ENCODE measurements at regions not wholly inside any gene's neighbourhood (a gene's known extent, or its start where the extent isn't known, plus 50 kb on each side); places are given as distances from the start of the nearest gene placed in this dataset.
"Not testable (repeated sequence)": the region's sequence is repeated elsewhere in the genome, so short reads cannot be mapped to it uniquely, and the experiment has no call there.

GRCh38 chr3:33982269-33982798, 183.9 kb downstream of the PDCD6IP start (continued):
- TF ChIP-seq ZNF532 (CRISPR knock-in tag; IDR thresholded peaks at IDR 0.05; ENCODE audit: borderline replicate concordance) (no peak), NR2C2 (CRISPR knock-in tag; IDR thresholded peaks at IDR 0.05) (no peak), ZNF263 (CRISPR knock-in tag; IDR thresholded peaks at IDR 0.05; ENCODE audit: low read depth) (no peak), SP1 (CRISPR knock-in tag; conservative IDR thresholded peaks at IDR 0.05) (no peak), JAZF1 (CRISPR knock-in tag; IDR thresholded peaks at IDR 0.05) (no peak), ZNF121 (CRISPR knock-in tag; IDR thresholded peaks at IDR 0.05) (no peak), ZNF671 (CRISPR knock-in tag; IDR thresholded peaks at IDR 0.05) (no peak), AFF4 (CRISPR knock-in tag; IDR thresholded peaks at IDR 0.05; ENCODE audit: borderline replicate concordance) (no peak), SMAD4 (CRISPR knock-in tag; IDR thresholded peaks at IDR 0.05) (no peak), ATF2 (CRISPR knock-in tag; IDR thresholded peaks at IDR 0.05; ENCODE audit: borderline replicate concordance, low read depth) (no peak), ATF1 (CRISPR knock-in tag; IDR thresholded peaks at IDR 0.05) (no peak)

GRCh38 chr3:33982949-33983348, 184.5 kb downstream of the PDCD6IP start:
- H3K27ac Mint-ChIP-seq; H3K4me3 Mint-ChIP-seq; ATAC-seq; H3K4me1 Mint-ChIP-seq; CTCF ChIA-PET; H3K9me3 Mint-ChIP-seq; DNase-seq (ENCODE audit: low spot score); H3K36me3 Mint-ChIP-seq; H3K27me3 Mint-ChIP-seq (ENCODE audit: low read depth); POLR2A ChIA-PET: not testable (repeated sequence)

GRCh38 chr3:33989229-33989628, 190.8 kb downstream of the PDCD6IP start:
- ChIA-PET CTCF (interaction anchor here (1.5 kb wide), 1 partner anchor 106 kb away, joined by 6 read pairs; no protein-coding TSS in a partner anchor), POLR2A (no interaction called here)
- H3K4me1 Mint-ChIP-seq = peaks cover 4% of the 10 kb centered on the region
- no peak overlapping the region for H3K4me3 Mint-ChIP-seq
- H3K27me3 Mint-ChIP-seq (ENCODE audit: low read depth) = peaks cover 7% of the 10 kb centered on the region; the same call in 1 of the 2 replicates
- no peak overlapping the region for H3K27ac Mint-ChIP-seq
- peak; percentile 87 for ATAC-seq
- H3K36me3 Mint-ChIP-seq = peaks cover under 1% of the 10 kb centered on the region
- DNase-seq (ENCODE audit: low spot score) = peak; percentile 41
- peaks cover 22% of the 10 kb centered on the region for H3K9me3 Mint-ChIP-seq
- no peak for TF ChIP-seq NR2C2 (CRISPR knock-in tag; IDR thresholded peaks at IDR 0.05)
- no peak for TF ChIP-seq ATF6 (CRISPR knock-in tag; IDR thresholded peaks at IDR 0.05)
- TF ChIP-seq TEAD4 (CRISPR knock-in tag; IDR thresholded peaks at IDR 0.05) = no peak
- no peak for TF ChIP-seq ZMAT4 (CRISPR knock-in tag; IDR thresholded peaks at IDR 0.05)
- TF ChIP-seq KAT7 (CRISPR knock-in tag; IDR thresholded peaks at IDR 0.05; ENCODE audit: borderline replicate concordance) = no peak
- no peak for TF ChIP-seq ZNF232 (CRISPR knock-in tag; IDR thresholded peaks at IDR 0.05)
- no peak for TF ChIP-seq MLX (CRISPR knock-in tag; IDR thresholded peaks at IDR 0.05)

Data from WTC11 (cell line).